GM19397 (cell line): ENCODE measurements at regions not wholly inside any gene's neighbourhood (a gene's known extent, or its start where the extent isn't known, plus 50 kb on each side); places are given as distances from the start of the nearest gene placed in this dataset.

Source experiments
- ATAC-seq: cut with Tn5 transposase; IDR thresholded peaks from one replicate; pipeline ENCODE4 v1.9.1; 2021; ENCODE audit warnings: mild to moderate bottlenecking, moderate library complexity; ENCODE audit not compliant: unreplicated experiment

- no peak for ATAC-seq
These were observed 64.4 kb upstream of the BTG1 start for GRCh38 chr12:92210071-92210470.

DNA sequence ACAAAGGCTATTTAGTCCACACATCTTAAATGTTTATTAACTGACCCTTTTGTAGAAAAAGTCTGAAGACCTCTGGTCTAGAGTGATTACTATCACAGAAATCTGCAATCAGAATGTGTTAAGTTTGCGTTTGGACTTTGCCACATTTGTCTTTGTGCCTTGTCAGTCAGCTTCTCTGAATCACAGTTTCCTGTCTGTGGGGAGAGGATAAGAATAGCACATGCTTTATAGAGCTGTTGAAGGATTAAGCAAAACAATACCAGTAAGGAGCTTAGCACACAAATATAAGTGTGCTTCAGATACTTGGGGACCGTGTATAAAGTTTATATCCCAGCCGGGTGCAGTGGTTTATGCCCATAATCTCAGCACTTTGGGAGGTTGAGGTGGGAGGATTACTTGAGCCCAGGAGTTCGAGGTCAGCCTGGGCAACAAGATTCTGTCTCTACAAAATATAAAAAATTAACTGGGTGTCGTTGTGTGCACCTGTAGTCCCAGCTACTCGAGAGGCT is 63.0 kb upstream of the BTG1 start:
- ATAC-seq = no peak

DNA sequence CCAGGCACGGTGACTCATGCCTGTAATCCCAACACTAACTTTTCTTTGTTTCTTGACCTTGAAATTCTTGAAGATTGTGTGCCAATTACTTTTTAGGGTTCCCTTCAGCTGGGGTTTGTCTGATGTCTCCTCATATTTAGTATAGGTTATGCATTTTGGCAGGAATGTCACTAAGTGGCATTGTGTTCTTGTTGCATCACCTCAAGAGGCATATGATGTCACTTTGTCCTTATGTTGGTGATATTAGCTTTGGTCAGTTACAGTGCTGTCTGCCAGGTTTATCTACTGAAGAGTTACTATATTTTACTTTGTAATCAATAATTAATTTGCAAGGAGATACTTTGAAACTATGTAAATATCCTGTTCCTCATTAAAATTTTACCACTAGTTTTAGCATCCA is 61.0 kb upstream of the BTG1 start:
- no peak for ATAC-seq

DNA sequence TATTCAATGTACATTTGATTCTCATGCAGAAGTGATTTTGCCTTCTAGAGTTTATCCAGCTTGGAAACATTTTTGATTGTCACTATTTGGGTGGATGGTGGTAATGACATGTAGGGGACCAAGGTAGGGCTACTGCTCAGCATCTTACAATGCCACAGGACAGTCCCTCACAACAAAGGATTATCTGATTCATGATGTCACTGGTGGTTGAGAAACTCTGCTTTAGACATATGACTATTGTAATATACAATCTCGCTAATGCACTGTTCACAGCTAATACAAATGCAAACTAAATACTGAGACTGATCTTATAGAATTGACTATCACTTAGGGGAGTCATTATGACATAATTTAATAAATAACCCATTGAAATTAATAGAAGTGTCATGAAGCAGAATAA is 60.4 kb upstream of the BTG1 start:
- no peak for ATAC-seq

- no peak for ATAC-seq
These were observed 54.4 kb upstream of the BTG1 start for GRCh38 chr12:92199819-92200576.

DNA sequence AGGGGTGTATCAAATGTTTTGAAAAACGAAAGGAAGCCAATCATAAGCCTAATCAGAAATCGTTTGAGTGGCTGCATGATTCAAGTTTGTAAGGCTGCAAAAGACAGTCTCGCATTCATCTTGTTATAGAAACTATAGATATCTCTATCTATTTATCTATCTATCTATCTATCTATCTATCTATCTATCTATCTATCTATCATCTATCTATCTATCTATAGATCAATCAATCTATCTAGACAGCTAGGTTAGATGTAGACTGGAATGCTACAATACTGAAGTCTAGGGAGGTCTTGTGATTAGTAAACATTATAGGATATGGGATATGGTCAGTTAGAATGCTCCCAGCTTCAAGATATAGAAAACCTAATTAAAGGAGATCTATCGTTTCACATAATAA is 52.2 kb upstream of the BTG1 start:
- no peak for ATAC-seq

- ATAC-seq = no peak
These were observed 50.7 kb upstream of the BTG1 start for GRCh38 chr12:92196368-92196767.
